Neutrophil (primary cell): ENCODE measurements at regions not wholly inside any gene's neighbourhood (a gene's known extent, or its start where the extent isn't known, plus 50 kb on each side); places are given as distances from the start of the nearest gene placed in this dataset.

Source experiments
- H3K27ac ChIP-seq: fragments of 200-600 bp; sonication (generic); 2 replicates; pipeline ENCODE4 v1.5.1; 2016; ENCODE audit warnings: mild to moderate bottlenecking, moderate library complexity
- H3K27me3 ChIP-seq: fragments of 200-600 bp; sonication (generic); 2 replicates; pipeline ENCODE4 v1.6.0; 2016; ENCODE audit warnings: mild to moderate bottlenecking
- H3K36me3 ChIP-seq: fragments of 200-600 bp; sonication (generic); 2 replicates; pipeline ENCODE4 v1.5.1; 2017
- H3K4me1 ChIP-seq, 2 experiments: fragments of 200-600 bp in 1 of 2; sonication (generic) in 1 of 2; 1 replicate in 1 of 2; 2 replicates in 1 of 2; pipeline versions ENCODE4 v1.5.1 to v1.6.1; 2013 to 2016; ENCODE audit warnings: low read depth in 1 of 2, low read length in 1 of 2, mild to moderate bottlenecking in 1 of 2, moderate library complexity in 1 of 2; ENCODE audit not compliant: control insufficient read depth in 1 of 2, insufficient read depth in 1 of 2
- H3K4me3 ChIP-seq, 2 experiments: fragments of 200-600 bp in 1 of 2; sonication (generic) in 1 of 2; 1 replicate in 1 of 2; 2 replicates in 1 of 2; pipeline ENCODE4 v1.5.1; 2013 to 2016; ENCODE audit warnings: low read depth in 1 of 2, low read length in 1 of 2, mild to moderate bottlenecking in 1 of 2, moderate library complexity in 1 of 2
- H3K9me3 ChIP-seq: fragments of 200-600 bp; sonication (generic); 2 replicates; pipeline ENCODE4 v1.5.1; 2016
- TF ChIP-seq, protein P1 (sequence below): fragments of 200-600 bp; sonication (generic); IDR thresholded peaks from 2 replicates; pipeline ENCODE4 v1.5.1; 2016; ENCODE audit warnings: antibody characterized with exemption

DNA sequence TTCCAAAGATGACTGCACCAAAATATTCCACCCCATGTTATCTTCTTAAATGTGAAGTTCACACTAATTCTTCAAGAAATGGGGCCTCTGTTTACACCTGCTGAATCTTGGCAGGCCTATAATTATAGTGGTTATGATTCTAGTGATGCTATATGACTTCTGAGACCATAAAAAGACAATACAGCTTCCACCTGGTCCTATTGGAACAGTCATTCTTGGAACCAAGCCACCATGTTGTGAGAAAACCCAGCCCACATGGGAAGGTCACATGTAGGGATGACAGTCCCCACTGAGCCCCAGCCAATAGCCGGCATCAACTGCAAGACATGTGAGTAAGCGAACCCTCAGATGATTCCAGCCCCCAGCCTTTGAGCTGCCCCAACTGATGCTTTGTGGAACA is 587.5 kb downstream of the MID1IP1 start:
- Histone ChIP-seq H3K27ac (no peak overlapping the region), H3K9me3 (no peaks in the 10 kb centered on the region), H3K4me1 (no peaks in the 10 kb centered on the region), H3K36me3 (no peaks in the 10 kb centered on the region), H3K27me3 (no peaks in the 10 kb centered on the region), H3K4me3 (no peak overlapping the region)
- TF ChIP-seq, protein P1, sequence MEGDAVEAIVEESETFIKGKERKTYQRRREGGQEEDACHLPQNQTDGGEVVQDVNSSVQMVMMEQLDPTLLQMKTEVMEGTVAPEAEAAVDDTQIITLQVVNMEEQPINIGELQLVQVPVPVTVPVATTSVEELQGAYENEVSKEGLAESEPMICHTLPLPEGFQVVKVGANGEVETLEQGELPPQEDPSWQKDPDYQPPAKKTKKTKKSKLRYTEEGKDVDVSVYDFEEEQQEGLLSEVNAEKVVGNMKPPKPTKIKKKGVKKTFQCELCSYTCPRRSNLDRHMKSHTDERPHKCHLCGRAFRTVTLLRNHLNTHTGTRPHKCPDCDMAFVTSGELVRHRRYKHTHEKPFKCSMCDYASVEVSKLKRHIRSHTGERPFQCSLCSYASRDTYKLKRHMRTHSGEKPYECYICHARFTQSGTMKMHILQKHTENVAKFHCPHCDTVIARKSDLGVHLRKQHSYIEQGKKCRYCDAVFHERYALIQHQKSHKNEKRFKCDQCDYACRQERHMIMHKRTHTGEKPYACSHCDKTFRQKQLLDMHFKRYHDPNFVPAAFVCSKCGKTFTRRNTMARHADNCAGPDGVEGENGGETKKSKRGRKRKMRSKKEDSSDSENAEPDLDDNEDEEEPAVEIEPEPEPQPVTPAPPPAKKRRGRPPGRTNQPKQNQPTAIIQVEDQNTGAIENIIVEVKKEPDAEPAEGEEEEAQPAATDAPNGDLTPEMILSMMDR: no peak

- Histone ChIP-seq H3K27me3 (no peaks in the 10 kb centered on the region), H3K4me1 (no peaks in the 10 kb centered on the region), H3K27ac (no peak overlapping the region), H3K36me3 (no peaks in the 10 kb centered on the region), H3K9me3 (no peaks in the 10 kb centered on the region), H3K4me3 (no peak overlapping the region)
- TF ChIP-seq, protein P1: no peak
Measured at GRCh38 chrX:39396358-39396995, 595.2 kb downstream of the MID1IP1 start.

GRCh38 chrX:39397561-39398199 is 596.4 kb downstream of the MID1IP1 start:
- no peaks in the 10 kb centered on the region for H3K36me3 ChIP-seq
- no peaks in the 10 kb centered on the region for H3K9me3 ChIP-seq
- TF ChIP-seq, protein P1: no peak

DNA sequence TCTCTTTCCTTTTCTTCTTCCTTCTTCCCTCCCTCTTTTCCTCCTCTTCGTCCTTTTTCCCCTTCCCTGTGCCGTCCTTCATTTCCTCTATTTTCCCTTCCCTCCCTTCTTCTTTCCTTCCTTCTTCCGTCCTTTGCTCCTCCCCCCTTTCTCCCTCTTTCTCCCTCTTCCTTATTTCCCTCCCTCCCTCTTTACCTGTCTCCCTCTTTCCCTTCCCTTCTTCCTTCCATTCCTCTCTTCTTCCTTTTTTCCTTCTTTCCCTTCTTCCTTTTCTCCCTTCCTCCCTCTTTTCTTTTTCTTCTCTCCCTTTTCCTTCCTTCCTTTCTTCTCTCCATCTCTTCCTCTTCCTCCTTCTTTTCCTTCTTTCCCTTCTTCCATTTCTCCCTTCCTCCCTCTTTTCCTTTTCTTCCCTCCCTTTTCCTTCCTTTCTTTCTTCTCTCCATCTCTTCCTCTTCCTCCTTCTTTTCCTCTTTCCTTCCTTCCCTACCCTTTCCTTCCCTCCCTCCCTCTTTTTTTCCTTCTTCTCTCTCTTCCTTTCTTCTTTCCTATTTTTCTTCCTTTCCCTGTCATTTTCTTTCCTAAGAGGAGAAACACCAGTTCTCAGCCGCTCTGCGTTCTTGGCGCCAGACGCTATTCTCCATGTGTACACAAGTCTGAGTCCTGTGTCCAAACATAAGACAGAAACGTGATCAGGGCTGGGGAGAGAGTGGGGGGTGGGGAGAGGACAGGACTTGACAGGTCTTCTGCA is 597.1 kb downstream of the MID1IP1 start:
- Histone ChIP-seq H3K9me3 (no peaks in the 10 kb centered on the region), H3K4me1 (no peaks in the 10 kb centered on the region), H3K27me3 (no peaks in the 10 kb centered on the region), H3K4me3 (no peak overlapping the region), H3K36me3 (no peaks in the 10 kb centered on the region), H3K27ac (no peak overlapping the region)
- TF ChIP-seq, protein P1: no peak

More at GRCh38 chrX:39397561-39398199, 596.4 kb downstream of the MID1IP1 start:
- no peak overlapping the region for H3K4me3 ChIP-seq
- no peaks in the 10 kb centered on the region for H3K27me3 ChIP-seq
- no peaks in the 10 kb centered on the region for H3K4me1 ChIP-seq
- H3K27ac ChIP-seq: no peak overlapping the region

DNA sequence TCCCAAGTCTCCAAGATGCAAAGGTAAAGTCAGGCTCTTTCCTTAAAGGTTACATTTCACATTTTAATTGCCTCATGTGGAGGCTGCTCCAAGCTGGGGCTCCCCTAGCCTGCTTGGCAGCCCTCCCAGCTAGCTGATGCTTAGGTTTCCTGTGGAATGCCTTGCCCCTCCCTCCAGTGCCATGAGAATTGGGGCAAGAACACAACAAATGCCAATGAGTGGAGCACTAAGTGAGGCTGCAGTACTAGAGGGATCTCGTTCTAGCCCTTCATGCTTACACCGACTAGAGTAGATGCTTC is 597.7 kb downstream of the MID1IP1 start:
- Histone ChIP-seq H3K4me1 (no peaks in the 10 kb centered on the region), H3K27me3 (no peaks in the 10 kb centered on the region), H3K9me3 (no peaks in the 10 kb centered on the region), H3K36me3 (no peaks in the 10 kb centered on the region), H3K4me3 (no peak overlapping the region), H3K27ac (no peak overlapping the region)
- TF ChIP-seq, protein P1: no peak
